Mammary epithelial cell (primary cell): ENCODE measurements at regions not wholly inside any gene's neighbourhood (a gene's known extent, or its start where the extent isn't known, plus 50 kb on each side); places are given as distances from the start of the nearest gene placed in this dataset.

Experiments
- CTCF ChIP-seq, 2 donors: IDR thresholded peaks in 1 of 2; conservative IDR thresholded peaks in 1 of 2; 2 replicates each; pipeline ENCODE4 v1.5.1; 2011 to 2012; ENCODE audit warnings: inconsistent platforms in 2 of 2, low read length in 2 of 2, mild to moderate bottlenecking in 2 of 2, control low read depth in 1 of 2, low read depth in 1 of 2; ENCODE audit not compliant: insufficient read depth in 1 of 2; ENCODE audit errors: extremely low read depth in 1 of 2
- EZH2 ChIP-seq: IDR thresholded peaks from 2 replicates; pipeline ENCODE4 v1.6.1; 2012; ENCODE audit warnings: low read length, inconsistent platforms, borderline replicate concordance

DNA sequence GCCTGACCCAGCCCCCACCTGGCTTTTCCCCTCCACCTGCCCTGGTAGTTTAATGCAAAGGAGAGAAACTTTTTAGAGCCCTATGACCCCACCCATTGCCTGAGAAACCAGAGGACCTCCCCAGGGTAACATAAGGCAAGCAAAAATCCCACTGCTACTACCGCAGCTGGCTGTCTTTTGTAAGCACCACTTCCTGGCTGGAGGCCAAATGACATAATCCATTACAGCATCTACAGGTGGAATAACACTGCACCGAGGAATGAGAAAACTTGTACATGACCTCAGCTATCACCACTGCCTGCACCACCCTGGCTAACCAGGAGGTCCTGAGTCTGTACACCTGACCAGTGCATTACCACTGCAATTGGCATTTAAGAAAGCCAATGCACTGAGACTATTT is 149.6 kb upstream of the GALNT5 start:
- TF ChIP-seq EZH2 (no peak), CTCF (conservative IDR thresholded peaks at IDR 0.05 in 1 of 2, IDR thresholded peaks at IDR 0.05 in 1 of 2; ENCODE audit: extremely low read depth in 1 of 2, insufficient read depth in 1 of 2, low read depth in 1 of 2, low read length in 2 of 2) (no peak)
